GM19240 (cell line): ENCODE measurements at regions not wholly inside any gene's neighbourhood (a gene's known extent, or its start where the extent isn't known, plus 50 kb on each side); places are given as distances from the start of the nearest gene placed in this dataset.
"Not testable (repeated sequence)": the region's sequence is repeated elsewhere in the genome, so short reads cannot be mapped to it uniquely, and the experiment has no call there.

Experiments
- DNase-seq: peaks from one replicate; pipeline ENCODE4 v3.0.0; 2011; ENCODE audit warnings: low spot score; ENCODE audit not compliant: insufficient read length

GRCh38 chr3:159039286-159039685 is 237.4 kb downstream of the MFSD1 start:
- DNase-seq = no peak

- no peak for DNase-seq
These were observed 243.5 kb downstream of the MFSD1 start for GRCh38 chr3:159045279-159045885.

GRCh38 chr3:159047361-159047760 is 245.5 kb downstream of the MFSD1 start:
- no peak for DNase-seq

GRCh38 chr3:159052494-159052893 is 250.6 kb downstream of the MFSD1 start:
- not testable (repeated sequence) for DNase-seq

GRCh38 chr3:159057621-159058020 is 255.8 kb downstream of the MFSD1 start:
- DNase-seq = no peak

- DNase-seq = no peak
These were observed 257.0 kb downstream of the MFSD1 start for GRCh38 chr3:159058859-159059258.

GRCh38 chr3:159059395-159059794 is 257.5 kb downstream of the MFSD1 start:
- DNase-seq = no peak

- DNase-seq = no peak
These were observed 261.0 kb downstream of the MFSD1 start for GRCh38 chr3:159062734-159063410.

GRCh38 chr3:159069091-159069490 is 267.2 kb downstream of the MFSD1 start, which contains the start of gene IQCJ:
Gene IQCJ, plus strand, starts transcription at chr3:159069319.
- no peak for DNase-seq

GRCh38 chr3:159069866-159070425 is 268.1 kb downstream of the MFSD1 start:
- no peak for DNase-seq

- DNase-seq = no peak
These were observed 273.2 kb downstream of the MFSD1 start for GRCh38 chr3:159074756-159075701.

- no peak for DNase-seq
These were observed 276.0 kb downstream of the MFSD1 start for GRCh38 chr3:159077860-159078259.

GRCh38 chr3:159080256-159080655 is 278.4 kb downstream of the MFSD1 start:
- no peak for DNase-seq

GRCh38 chr3:159080821-159081220 is 279.0 kb downstream of the MFSD1 start:
- no peak for DNase-seq

- DNase-seq = no peak
These were observed 280.7 kb downstream of the MFSD1 start for GRCh38 chr3:159082519-159082918.

- no peak for DNase-seq
These were observed 290.1 kb downstream of the MFSD1 start for GRCh38 chr3:159091936-159092335.

GRCh38 chr3:159102001-159102400 is 300.1 kb downstream of the MFSD1 start:
- DNase-seq = no peak

GRCh38 chr3:159112724-159113123 is 310.9 kb downstream of the MFSD1 start:
- no peak for DNase-seq

GRCh38 chr3:159113221-159113875 is 311.5 kb downstream of the MFSD1 start:
- DNase-seq = no peak

GRCh38 chr3:159114582-159114981 is 312.7 kb downstream of the MFSD1 start:
- no peak for DNase-seq

- DNase-seq = no peak
These were observed 322.0 kb downstream of the MFSD1 start for GRCh38 chr3:159123877-159124276.
